ENCODE measurements at regions not wholly inside any gene's neighbourhood (a gene's known extent, or its start where the extent isn't known, plus 50 kb on each side); places are given as distances from the start of the nearest gene placed in this dataset.

DNA sequence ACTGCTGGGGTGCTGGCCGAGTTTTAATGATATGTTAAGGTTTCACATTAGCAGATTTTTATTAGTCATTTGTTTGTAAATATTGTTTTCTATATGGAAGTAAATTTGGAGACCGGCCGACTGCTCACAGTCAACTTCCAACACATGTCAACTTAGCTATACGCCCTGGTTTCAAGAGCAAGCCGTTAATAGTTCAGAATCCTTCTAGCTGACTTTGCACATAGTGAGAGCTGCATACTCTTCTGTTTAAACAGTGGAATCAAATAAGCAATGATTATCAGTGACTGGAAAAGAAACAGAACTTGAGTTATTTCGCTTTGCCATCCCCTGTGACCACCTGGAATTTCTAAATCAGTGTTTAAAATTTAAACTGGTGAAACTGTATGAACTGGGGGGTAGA, 109.9 kb downstream of the PFKFB3 start:
- H2BK12ac ChIP-seq (ENCODE audit: low read depth, low read length) = no peak overlapping the region
- H3K56ac ChIP-seq (replicated peaks; ENCODE audit: insufficient read length, low read depth, low read length) = no peak overlapping the region
- no peak overlapping the region for H2BK5ac ChIP-seq (ENCODE audit: low read depth, low read length)
- DNase-seq (ENCODE audit: low read depth in 1 of 2, low spot score in 2 of 2) (no peak), FAIRE-seq (no peak)
- no peak overlapping the region for H3K4ac ChIP-seq (replicated peaks; ENCODE audit: insufficient read length, low read depth, low read length)
- peak overlapping the region; percentile 47 for H3K23ac ChIP-seq (ENCODE audit: insufficient read length)
- no peak overlapping the region for H3K14ac ChIP-seq (ENCODE audit: insufficient read length)
- no peaks in the 10 kb centered on the region for H4K20me1 ChIP-seq (replicated peaks in 1 of 2; ENCODE audit: control insufficient read depth in 1 of 2, insufficient read depth in 2 of 2, low read length in 2 of 2)
- H2BK15ac ChIP-seq (ENCODE audit: low read length) = no peak overlapping the region
- H3K27me3 ChIP-seq (replicated peaks in 1 of 4; ENCODE audit: control insufficient read depth in 3 of 4, extremely low read depth in 1 of 4, insufficient read depth in 3 of 4, low read length in 3 of 4) = no peaks in the 10 kb centered on the region
- ChIA-PET POLR2A (ENCODE audit: partially characterized antibody) (interaction anchor here (1.4 to 2.1 kb wide), 2 partner anchors 9 to 110 kb away, joined by 4 to 5 read pairs; partner anchors contain the start of gene PFKFB3), CTCF (ENCODE audit: partially characterized antibody) (interaction anchor here (1.2 to 1.8 kb wide), 4 partner anchors 21 to 92 kb away, joined by 4 to 7 read pairs (median 4); no protein-coding TSS in a partner anchor)
- no peaks in the 10 kb centered on the region for H3K79me2 ChIP-seq (ENCODE audit: control insufficient read depth in 1 of 2, insufficient read depth in 2 of 2, low read length in 2 of 2)
- H3K18ac ChIP-seq (ENCODE audit: extremely low read depth, low read length) = no peak overlapping the region
- no peak overlapping the region for H3K4me3 ChIP-seq (ENCODE audit: extremely low read depth in 1 of 4, insufficient read depth in 2 of 4, low read depth in 3 of 4, low read length in 4 of 4)
- no peaks in the 10 kb centered on the region for H3K23me2 ChIP-seq (ENCODE audit: low read depth, low read length)
- H3K79me1 ChIP-seq (ENCODE audit: low read depth, low read length) = no peaks in the 10 kb centered on the region
- H4K8ac ChIP-seq (ENCODE audit: extremely low read depth, insufficient read depth, low read length) = no peak overlapping the region
- no peaks in the 10 kb centered on the region for H3K9me3 ChIP-seq (ENCODE audit: insufficient read depth in 2 of 2, low read depth in 1 of 2, low read length in 1 of 2)
- H3K4me2 ChIP-seq (ENCODE audit: insufficient read depth in 1 of 2, low read depth in 2 of 2, low read length in 2 of 2) = no peak overlapping the region
- H4K5ac ChIP-seq (ENCODE audit: insufficient read length, low read depth, low read length) = no peak overlapping the region
- H2BK20ac ChIP-seq (ENCODE audit: low read length) = no peak overlapping the region
- H2AK5ac ChIP-seq (ENCODE audit: low read depth, low read length) = no peak overlapping the region
- no peak overlapping the region for H4K91ac ChIP-seq (replicated peaks; ENCODE audit: insufficient read length, low read length)
- H3K27ac ChIP-seq (ENCODE audit: low read depth, low read length) = no peak overlapping the region
- no peak overlapping the region for H3K9ac ChIP-seq (replicated peaks in 1 of 4; ENCODE audit: extremely low read depth in 1 of 4, low read depth in 3 of 4, low read length in 3 of 4)
- no peaks in the 10 kb centered on the region for H3K36me3 ChIP-seq (ENCODE audit: control insufficient read depth in 2 of 4, insufficient read depth in 4 of 4, low read length in 3 of 4)
- WGBS, 2 experiments (ENCODE audit: extremely low coverage in 1 of 2, insufficient coverage in 1 of 2, insufficient read length in 1 of 2, insufficient replicate concordance in 2 of 2, low coverage in 1 of 2, low lambda C conversion rate in 2 of 2, missing lambda C conversion rate in 1 of 2) = 86% methylated on average over 6 of the region's 6 CpGs; no CpG with 5 or more reads in 1 of the 2 experiments
- H2BK120ac ChIP-seq (replicated peaks; ENCODE audit: low read depth, low read length) = no peak overlapping the region
- no peaks in the 10 kb centered on the region; a peak in 1 of 7 replicates for H3K4me1 ChIP-seq (replicated peaks in 1 of 4; ENCODE audit: control insufficient read depth in 3 of 4, insufficient read depth in 4 of 4, low read length in 3 of 4)
- no peak overlapping the region for H2AFZ ChIP-seq (ENCODE audit: low read length)
- TF ChIP-seq CREB1 (IDR thresholded peaks at IDR 0.05) (no peak), CTBP2 (IDR thresholded peaks at IDR 0.05; ENCODE audit: borderline replicate concordance, insufficient read depth, insufficient read length, low read length) (no peak), POLR2A (IDR thresholded peaks at IDR 0.05; ENCODE audit: control extremely low read depth in 1 of 2, low read depth in 2 of 2, low read length in 2 of 2) (no peak)

Measured in H1 (cell line).